ENCODE measurements at regions not wholly inside any gene's neighbourhood (a gene's known extent, or its start where the extent isn't known, plus 50 kb on each side); places are given as distances from the start of the nearest gene placed in this dataset.

DNA sequence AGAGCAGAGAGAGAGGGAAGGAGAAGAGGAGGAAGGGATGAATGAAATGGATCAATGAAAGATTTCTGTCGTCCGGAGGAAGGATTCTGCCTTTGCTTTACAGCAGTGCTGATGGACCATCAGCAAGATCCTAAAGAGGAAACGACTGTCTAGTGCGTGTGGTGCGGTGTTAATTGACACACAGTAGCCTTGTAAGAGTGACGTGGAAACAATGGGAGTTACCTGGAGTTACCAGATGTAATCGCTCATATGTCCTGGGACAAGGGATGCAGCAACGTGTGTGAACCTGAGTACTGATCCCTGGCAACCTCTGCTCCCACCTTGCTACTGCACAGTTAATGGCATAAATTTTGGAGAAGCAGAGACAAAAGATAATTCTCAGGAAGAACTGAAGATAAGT lies 62.6 kb upstream of the TPRG1 start:
- TF ChIP-seq, protein P1, sequence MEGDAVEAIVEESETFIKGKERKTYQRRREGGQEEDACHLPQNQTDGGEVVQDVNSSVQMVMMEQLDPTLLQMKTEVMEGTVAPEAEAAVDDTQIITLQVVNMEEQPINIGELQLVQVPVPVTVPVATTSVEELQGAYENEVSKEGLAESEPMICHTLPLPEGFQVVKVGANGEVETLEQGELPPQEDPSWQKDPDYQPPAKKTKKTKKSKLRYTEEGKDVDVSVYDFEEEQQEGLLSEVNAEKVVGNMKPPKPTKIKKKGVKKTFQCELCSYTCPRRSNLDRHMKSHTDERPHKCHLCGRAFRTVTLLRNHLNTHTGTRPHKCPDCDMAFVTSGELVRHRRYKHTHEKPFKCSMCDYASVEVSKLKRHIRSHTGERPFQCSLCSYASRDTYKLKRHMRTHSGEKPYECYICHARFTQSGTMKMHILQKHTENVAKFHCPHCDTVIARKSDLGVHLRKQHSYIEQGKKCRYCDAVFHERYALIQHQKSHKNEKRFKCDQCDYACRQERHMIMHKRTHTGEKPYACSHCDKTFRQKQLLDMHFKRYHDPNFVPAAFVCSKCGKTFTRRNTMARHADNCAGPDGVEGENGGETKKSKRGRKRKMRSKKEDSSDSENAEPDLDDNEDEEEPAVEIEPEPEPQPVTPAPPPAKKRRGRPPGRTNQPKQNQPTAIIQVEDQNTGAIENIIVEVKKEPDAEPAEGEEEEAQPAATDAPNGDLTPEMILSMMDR (IDR thresholded peaks at IDR 0.05), result no peak

DNA sequence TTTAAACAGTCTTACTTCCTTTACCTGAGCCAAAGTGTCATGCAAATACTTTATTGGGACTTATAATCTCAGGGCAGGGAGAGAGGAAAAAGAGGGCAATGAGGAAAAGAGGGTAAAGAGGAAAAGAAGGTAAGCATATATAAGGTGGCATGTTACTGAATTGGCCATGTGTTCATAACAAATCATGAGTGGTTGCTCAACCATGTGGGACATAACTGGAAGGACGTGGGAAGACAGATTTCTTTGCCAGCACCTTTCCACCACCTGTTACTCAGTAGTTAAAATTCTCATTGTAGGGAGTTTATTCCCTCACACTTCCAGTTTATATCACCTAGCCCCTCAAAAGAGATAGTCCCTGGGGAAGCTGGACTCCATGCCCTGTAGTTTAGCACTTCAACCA lies 54.7 kb upstream of the TPRG1 start:
- TF ChIP-seq, protein P1 (IDR thresholded peaks at IDR 0.05), result no peak

DNA sequence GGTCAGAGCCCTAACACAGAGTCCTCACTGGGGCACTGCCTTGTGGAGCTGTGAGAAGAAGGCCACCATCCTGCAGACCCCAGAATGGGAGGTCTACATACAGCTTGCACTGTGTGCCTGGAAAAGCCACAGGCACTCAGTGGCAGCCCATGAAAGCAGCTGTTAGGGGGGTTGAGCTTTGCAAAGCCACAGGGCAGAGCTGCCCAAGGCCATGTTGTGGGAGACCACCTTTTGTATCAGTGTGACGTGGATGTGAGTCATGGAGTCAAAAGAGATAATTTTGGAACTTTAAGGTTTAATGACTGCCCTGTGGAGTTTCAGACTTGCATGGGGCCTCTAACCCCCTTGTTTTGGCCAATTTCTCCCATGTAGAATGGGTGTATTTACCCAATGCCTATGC lies 52.9 kb upstream of the TPRG1 start:
- TF ChIP-seq, protein P1 (IDR thresholded peaks at IDR 0.05), result no peak

DNA sequence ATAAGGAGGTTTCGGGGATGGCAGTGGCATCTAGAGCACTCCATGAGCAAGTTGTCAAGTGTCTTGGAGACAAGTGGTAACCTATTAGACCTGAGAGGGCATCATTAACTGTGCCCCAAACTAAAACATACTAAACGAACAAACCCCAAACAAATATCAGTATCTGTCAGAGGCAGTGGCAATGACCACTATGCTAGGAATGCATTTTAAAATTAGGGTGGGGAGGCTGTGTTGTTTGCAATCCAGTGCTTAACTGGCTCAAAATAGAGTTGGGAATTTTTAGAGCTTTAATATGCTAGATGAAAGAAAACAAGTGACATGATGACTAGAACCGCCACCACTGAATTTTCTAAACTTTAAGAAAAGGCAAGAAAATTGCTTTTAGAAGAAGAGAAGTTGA lies 51.8 kb upstream of the TPRG1 start:
- TF ChIP-seq, protein P1 (IDR thresholded peaks at IDR 0.05), result no peak

DNA sequence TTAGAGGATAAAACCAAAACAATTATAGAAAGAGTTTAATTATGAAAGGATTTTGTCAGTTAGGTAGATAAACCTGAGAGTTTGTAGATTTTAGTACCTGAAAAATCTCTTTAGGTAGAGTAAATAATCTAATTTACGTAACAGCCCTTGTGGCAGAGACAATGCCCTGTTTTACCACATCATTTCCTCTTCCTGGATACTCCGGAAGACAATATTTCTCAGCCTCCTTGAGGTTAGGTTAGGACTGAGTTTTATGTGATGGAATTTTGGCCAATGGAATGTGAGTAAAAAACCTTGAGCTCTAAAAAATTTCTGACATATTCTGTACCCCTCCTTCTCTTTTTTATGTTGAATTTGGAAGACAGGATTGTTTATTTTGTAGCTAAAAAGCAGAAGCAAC lies 50.7 kb upstream of the TPRG1 start:
- TF ChIP-seq, protein P1 (IDR thresholded peaks at IDR 0.05), result no peak
